Stomach (tissue), 8 donors: ENCODE measurements at regions not wholly inside any gene's neighbourhood (a gene's known extent, or its start where the extent isn't known, plus 50 kb on each side); places are given as distances from the start of the nearest gene placed in this dataset.

Experiments used
- DNase-seq, 2 donors: peaks; one replicate each; pipeline versions ENCODE4 v3.0.0 to v3.0.0-alpha.2; 2013 to 2019
- H3K27ac ChIP-seq, 5 donors: fragments of 200-600 bp in 4 of 5; sonication (generic) in 4 of 5; one replicate each; pipeline ENCODE4 v1.5.1; 2013 to 2019; ENCODE audit warnings: mild to moderate bottlenecking in 1 of 5, moderate library complexity in 1 of 5
- H3K27me3 ChIP-seq, 3 donors: fragments of 200-600 bp; sonication (generic); one replicate each; pipeline ENCODE4 v1.5.1; 2017 to 2019; ENCODE audit warnings: mixed run types in 1 of 3
- H3K36me3 ChIP-seq, 4 donors: fragments of 200-600 bp; sonication (generic); 1 replicate in 3 of 4; 2 replicates in 1 of 4; pipeline ENCODE4 v1.5.1; 2016 to 2019
- H3K4me1 ChIP-seq, 4 donors: fragments of 200-600 bp; sonication (generic); one replicate each; pipeline ENCODE4 v1.5.1; 2016 to 2019
- H3K4me3 ChIP-seq, 4 donors: fragments of 200-600 bp; sonication (generic) in 3 of 4; one replicate each; pipeline ENCODE4 v1.5.1; 2016 to 2019; ENCODE audit warnings: mild to moderate bottlenecking in 1 of 4
- H3K9me3 ChIP-seq, 4 donors: fragments of 200-600 bp; sonication (generic); one replicate each; pipeline ENCODE4 v1.5.1; 2016 to 2019
- EP300 ChIP-seq: sonication (generic); formaldehyde crosslinking; IDR thresholded peaks from one replicate; pipeline ENCODE4 v1.6.1; 2017; ENCODE audit warnings: antibody characterized with exemption
- POLR2A ChIP-seq, 4 donors: fragments of 450-650 bp; IDR thresholded peaks; one replicate each; pipeline ENCODE4 v1.6.1; 2016; ENCODE audit warnings: antibody characterized with exemption in 4 of 4, control low read depth in 2 of 4, mild to moderate bottlenecking in 1 of 4, moderate library complexity in 1 of 4
- POLR2AphosphoS5 ChIP-seq, 3 donors: sonication (generic); formaldehyde crosslinking; IDR thresholded peaks; one replicate each; pipeline ENCODE4 v1.6.1; 2016; ENCODE audit warnings: antibody characterized with exemption in 3 of 3
- WGBS, 5 donors: extraction: QIAGEN DNeasy Blood & Tissue Kit in 3 of 5; methylation state at CpG; one replicate each; pipeline versions ENCODE4 v1.1.5 to v1.1.7; 2013 to 2018; 5-methylcytosine and 5-hydroxymethylcytosine counted together
- intact Hi-C: fragments of 100-400 bp; cut with DNase I; formaldehyde crosslinking; loops from one replicate; pipeline ENCODE4 v1.15.1; 2023; ENCODE audit warnings: low total_unique reads
- TF ChIP-seq, protein P1 (sequence below), 7 experiments: fragments of 450-650 bp in 4 of 7; fragments of 200-600 bp in 3 of 7; sonication (generic) in 3 of 7; IDR thresholded peaks; one replicate each; pipeline ENCODE4 v1.5.1; 2016 to 2019; ENCODE audit warnings: antibody characterized with exemption in 7 of 7, control low read depth in 2 of 7, mild to moderate bottlenecking in 1 of 7
- donor health status: healthy with polysubstance abuse.
- donor health status: Bipolar disorder and iron deficiency.
- donor health status: healthy.

DNA sequence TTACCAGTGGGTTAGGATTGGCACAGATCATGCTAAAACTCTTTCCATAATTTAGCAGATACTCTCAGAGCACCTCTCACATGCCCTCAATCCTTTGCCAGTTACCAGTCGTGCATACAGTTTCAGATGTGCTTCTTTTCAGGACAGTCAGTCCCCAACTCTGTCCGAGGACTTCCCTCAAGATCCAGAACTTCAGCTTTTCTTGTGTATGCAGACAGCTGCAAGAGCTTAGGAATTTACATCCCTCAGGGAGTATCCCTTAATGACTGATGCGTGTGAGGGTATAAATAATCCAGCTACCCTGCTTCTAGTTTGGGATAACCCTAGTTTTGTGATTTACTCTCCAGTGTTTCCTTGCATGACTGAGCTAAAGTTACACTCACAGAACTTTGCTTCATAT is 393.0 kb upstream of the PLXNA2 start:
- no peak for DNase-seq
- Histone ChIP-seq H3K27ac (no peak overlapping the region), H3K4me1 (no peaks in the 10 kb centered on the region), H3K4me3 (no peak overlapping the region), H3K27me3 (peaks cover 0 to 7% (median 0%) of the 10 kb centered on the region in 3 donors), H3K9me3 (peaks cover 0 to 6% (median 0%) of the 10 kb centered on the region in 4 donors), H3K36me3 (no peaks in the 10 kb centered on the region)
- intact Hi-C loops: no loop called here
- WGBS, 5 donors: 65 to 77% (median 68%) methylated on average over 3 of the region's 3 CpGs
- TF ChIP-seq POLR2AphosphoS5 (IDR thresholded peaks at IDR 0.05): no peak
- no peak for TF ChIP-seq POLR2A (IDR thresholded peaks at IDR 0.05)
- no peak for TF ChIP-seq EP300
- TF ChIP-seq, protein P1, sequence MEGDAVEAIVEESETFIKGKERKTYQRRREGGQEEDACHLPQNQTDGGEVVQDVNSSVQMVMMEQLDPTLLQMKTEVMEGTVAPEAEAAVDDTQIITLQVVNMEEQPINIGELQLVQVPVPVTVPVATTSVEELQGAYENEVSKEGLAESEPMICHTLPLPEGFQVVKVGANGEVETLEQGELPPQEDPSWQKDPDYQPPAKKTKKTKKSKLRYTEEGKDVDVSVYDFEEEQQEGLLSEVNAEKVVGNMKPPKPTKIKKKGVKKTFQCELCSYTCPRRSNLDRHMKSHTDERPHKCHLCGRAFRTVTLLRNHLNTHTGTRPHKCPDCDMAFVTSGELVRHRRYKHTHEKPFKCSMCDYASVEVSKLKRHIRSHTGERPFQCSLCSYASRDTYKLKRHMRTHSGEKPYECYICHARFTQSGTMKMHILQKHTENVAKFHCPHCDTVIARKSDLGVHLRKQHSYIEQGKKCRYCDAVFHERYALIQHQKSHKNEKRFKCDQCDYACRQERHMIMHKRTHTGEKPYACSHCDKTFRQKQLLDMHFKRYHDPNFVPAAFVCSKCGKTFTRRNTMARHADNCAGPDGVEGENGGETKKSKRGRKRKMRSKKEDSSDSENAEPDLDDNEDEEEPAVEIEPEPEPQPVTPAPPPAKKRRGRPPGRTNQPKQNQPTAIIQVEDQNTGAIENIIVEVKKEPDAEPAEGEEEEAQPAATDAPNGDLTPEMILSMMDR (IDR thresholded peaks at IDR 0.05): no peak

DNA sequence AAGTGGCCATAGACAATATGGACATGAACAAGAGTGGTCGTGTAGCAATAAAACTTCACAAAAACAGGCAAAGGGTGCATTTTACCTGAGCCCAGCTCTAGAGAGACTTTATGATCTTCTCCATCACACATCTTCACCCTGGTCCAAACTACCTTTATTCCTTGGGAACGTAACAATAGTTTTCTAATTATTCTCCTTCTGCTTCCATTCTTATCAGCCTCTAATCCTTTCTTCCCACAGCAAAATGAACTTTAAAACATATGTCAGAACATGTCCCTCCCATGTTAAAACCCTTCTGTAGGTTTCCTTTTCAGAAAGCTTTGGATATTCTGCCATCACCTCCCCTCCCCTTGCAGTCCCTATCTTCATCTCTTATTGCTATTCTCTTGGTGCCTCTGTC is 395.2 kb upstream of the PLXNA2 start:
- intact Hi-C loops: no loop called here

DNA sequence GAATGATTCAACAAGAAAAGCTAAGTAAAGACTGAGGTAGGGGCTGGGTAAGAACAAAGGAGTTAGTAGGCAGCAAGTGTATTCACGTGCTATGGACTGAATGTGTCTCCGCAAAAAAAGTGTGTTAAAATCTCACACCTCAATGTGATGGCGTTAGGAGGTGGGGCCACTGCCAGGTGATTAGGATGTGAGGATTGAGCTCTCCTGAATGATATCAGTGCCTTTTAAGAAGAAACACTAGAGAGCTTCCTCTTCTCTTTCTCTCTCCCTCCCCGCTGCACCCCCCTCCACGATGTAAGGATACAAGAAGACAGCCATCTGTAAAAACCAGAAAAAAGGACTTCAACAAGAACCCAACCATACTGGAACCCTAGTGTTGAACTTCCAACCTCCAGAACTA is 396.1 kb upstream of the PLXNA2 start:
- WGBS, 5 donors: 61 to 77% (median 74%) methylated on average over 5 of the region's 5 CpGs
- H3K36me3 ChIP-seq: no peaks in the 10 kb centered on the region
- no peak overlapping the region for H3K27ac ChIP-seq
- peaks cover 0 to 7% (median 0%) of the 10 kb centered on the region in 3 donors for H3K27me3 ChIP-seq
- no peak overlapping the region for H3K4me3 ChIP-seq
- TF ChIP-seq, protein P1 (IDR thresholded peaks at IDR 0.05): no peak
- TF ChIP-seq EP300 (no peak), POLR2AphosphoS5 (IDR thresholded peaks at IDR 0.05) (no peak), POLR2A (IDR thresholded peaks at IDR 0.05) (no peak)
- intact Hi-C loops: no loop called here
- no peak for DNase-seq
- H3K4me1 ChIP-seq: no peaks in the 10 kb centered on the region
- H3K9me3 ChIP-seq: peaks cover 0 to 6% (median 0%) of the 10 kb centered on the region in 4 donors

More for the DNA sequence above, 395.2 kb upstream of the PLXNA2 start:
- WGBS, 5 donors: 75 to 92% (median 84%) methylated on average over 2 of the region's 2 CpGs
- H3K27me3 ChIP-seq: peaks cover 0 to 7% (median 0%) of the 10 kb centered on the region in 3 donors
- no peaks in the 10 kb centered on the region for H3K36me3 ChIP-seq
- H3K4me1 ChIP-seq: no peaks in the 10 kb centered on the region
- H3K9me3 ChIP-seq: peaks cover 0 to 6% (median 0%) of the 10 kb centered on the region in 4 donors
- H3K4me3 ChIP-seq: no peak overlapping the region
- TF ChIP-seq EP300 (no peak), POLR2AphosphoS5 (IDR thresholded peaks at IDR 0.05) (no peak), POLR2A (IDR thresholded peaks at IDR 0.05) (no peak)
- TF ChIP-seq, protein P1 (IDR thresholded peaks at IDR 0.05): no peak
- H3K27ac ChIP-seq: no peak overlapping the region
- DNase-seq: no peak

DNA sequence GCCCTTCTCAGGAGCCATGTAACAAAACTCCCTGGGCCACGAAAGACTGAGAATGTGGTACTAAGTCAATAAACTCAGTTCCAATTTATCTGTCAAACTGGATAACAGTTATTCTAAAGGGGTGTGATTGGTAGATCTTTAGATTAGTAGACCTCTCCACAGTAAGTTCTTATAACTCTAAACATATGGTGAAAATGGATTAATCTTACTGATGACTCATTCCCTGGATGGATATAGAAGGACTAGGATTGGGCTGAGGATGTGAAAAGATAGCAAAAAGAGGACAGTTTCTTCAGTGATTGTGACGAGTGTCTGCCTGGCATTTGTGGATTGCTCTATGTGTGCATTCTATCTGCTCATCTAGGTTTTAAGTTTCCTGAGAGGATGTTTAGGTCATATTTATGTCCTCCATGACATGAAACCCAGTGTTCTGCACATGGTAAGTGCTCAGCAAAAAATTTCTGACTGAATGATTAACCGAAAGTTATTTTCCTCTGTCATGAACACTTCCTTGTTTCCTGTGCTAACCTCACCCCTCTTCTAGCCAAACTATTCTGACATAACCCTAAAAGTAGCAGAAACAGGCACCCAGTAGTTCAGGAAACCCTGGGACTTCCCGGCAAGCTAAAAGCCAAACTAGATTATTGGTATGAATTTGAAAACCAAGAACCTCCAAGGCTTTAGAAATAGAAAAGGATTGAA is 397.5 kb upstream of the PLXNA2 start:
- Histone ChIP-seq H3K9me3 (peaks cover 0 to 6% (median 0%) of the 10 kb centered on the region in 4 donors), H3K4me1 (no peaks in the 10 kb centered on the region), H3K27me3 (peaks cover 0 to 7% (median 0%) of the 10 kb centered on the region in 3 donors), H3K27ac (no peak overlapping the region), H3K4me3 (no peak overlapping the region), H3K36me3 (no peaks in the 10 kb centered on the region)
- no peak for DNase-seq
- 71 to 82% (median 74%) methylated on average over 4 of the region's 4 CpGs for WGBS, 5 donors
- TF ChIP-seq POLR2A (IDR thresholded peaks at IDR 0.05): no peak
- no peak for TF ChIP-seq POLR2AphosphoS5 (IDR thresholded peaks at IDR 0.05)
- no peak for TF ChIP-seq EP300
- TF ChIP-seq, protein P1 (IDR thresholded peaks at IDR 0.05): no peak
- intact Hi-C loops: no loop called here
